HEK293T (cell line): ENCODE measurements at regions not wholly inside any gene's neighbourhood (a gene's known extent, or its start where the extent isn't known, plus 50 kb on each side); places are given as distances from the start of the nearest gene placed in this dataset.

Experiments used
- ARNT ChIP-seq: fragments of 450-650 bp; IDR thresholded peaks from 2 replicates; pipeline ENCODE4 v1.6.1; 2017; ENCODE audit warnings: mild to moderate bottlenecking
- BHLHE40 ChIP-seq: fragments of 450-650 bp; IDR thresholded peaks from 2 replicates; pipeline ENCODE4 v1.6.1; 2016; ENCODE audit warnings: mild to moderate bottlenecking, moderate library complexity, borderline replicate concordance
- ELF4 ChIP-seq: fragments of 450-650 bp; IDR thresholded peaks from 2 replicates; pipeline ENCODE4 v1.6.1; 2017; ENCODE audit warnings: antibody characterized with exemption
- FOXK2 ChIP-seq: fragments of 450-650 bp; IDR thresholded peaks from 2 replicates; pipeline ENCODE4 v1.6.1; 2016; ENCODE audit warnings: mild to moderate bottlenecking
- HDGF ChIP-seq: fragments of 450-650 bp; IDR thresholded peaks from 2 replicates; pipeline ENCODE4 v1.6.1; 2017; ENCODE audit warnings: antibody characterized with exemption, borderline replicate concordance
- L3MBTL2 ChIP-seq: fragments of 450-650 bp; conservative IDR thresholded peaks from 2 replicates; pipeline ENCODE4 v1.6.1; 2016; ENCODE audit warnings: mild to moderate bottlenecking
- NFRKB ChIP-seq: fragments of 450-650 bp; IDR thresholded peaks from 2 replicates; pipeline ENCODE4 v1.6.1; 2016; ENCODE audit warnings: mild to moderate bottlenecking, moderate library complexity
- SP1 ChIP-seq: fragments of 450-650 bp; IDR thresholded peaks from 2 replicates; pipeline ENCODE4 v1.6.1; 2017
- SUZ12 ChIP-seq: fragments of 450-650 bp; IDR thresholded peaks from 2 replicates; pipeline ENCODE4 v1.6.1; 2016; ENCODE audit warnings: mild to moderate bottlenecking
- TARDBP ChIP-seq: fragments of 450-650 bp; IDR thresholded peaks from 2 replicates; pipeline ENCODE4 v1.6.1; 2016

DNA sequence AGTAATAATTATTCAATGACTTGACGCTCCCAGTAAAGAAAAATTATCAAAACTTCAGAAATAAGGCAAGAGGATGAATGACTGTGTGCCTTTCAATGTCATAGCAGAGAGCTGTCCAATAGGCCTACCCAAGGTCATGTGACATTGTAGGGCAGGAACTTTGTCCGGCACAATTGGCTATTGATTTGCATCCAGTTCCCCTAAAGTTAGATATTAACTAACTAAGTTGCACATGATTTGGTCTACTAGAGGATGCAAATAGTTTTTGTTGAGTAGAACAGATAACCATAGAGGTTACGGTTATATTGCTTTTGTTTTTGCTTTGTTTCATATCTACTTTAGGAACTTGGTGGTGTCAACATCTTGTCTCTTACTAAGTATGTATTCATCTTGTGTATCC lies 127.9 kb upstream of the PFN2 start:
- no peak for TF ChIP-seq SUZ12
- no peak for TF ChIP-seq BHLHE40
- TF ChIP-seq ELF4: no peak
- TF ChIP-seq HDGF: no peak
- no peak for TF ChIP-seq FOXK2
- no peak for TF ChIP-seq L3MBTL2
- no peak for TF ChIP-seq NFRKB
- no peak for TF ChIP-seq SP1
- no peak for TF ChIP-seq TARDBP
- TF ChIP-seq ARNT: no peak
